Hepatocyte (in vitro differentiated cells): ENCODE measurements at regions not wholly inside any gene's neighbourhood (a gene's known extent, or its start where the extent isn't known, plus 50 kb on each side); places are given as distances from the start of the nearest gene placed in this dataset.

Experiments used
- CTCF ChIP-seq: fragments of 200-600 bp; sonication (generic); IDR thresholded peaks from 2 replicates; pipeline ENCODE4 v1.5.1; 2016; ENCODE audit warnings: antibody characterized with exemption, mild to moderate bottlenecking; ENCODE audit not compliant: poor library complexity
- EZH2 ChIP-seq: fragments of 200-600 bp; sonication (generic); IDR thresholded peaks from 2 replicates; pipeline ENCODE4 v1.6.1; 2016; ENCODE audit warnings: antibody characterized with exemption, mild to moderate bottlenecking, borderline replicate concordance
- EZH2phosphoT487 ChIP-seq: fragments of 200-600 bp; sonication (generic); IDR thresholded peaks from one replicate; pipeline ENCODE4 v1.6.1; 2018; ENCODE audit warnings: antibody characterized with exemption, mild to moderate bottlenecking, low read depth, moderate library complexity; ENCODE audit not compliant: unreplicated experiment, severe bottlenecking

GRCh38 chr20:52630138-52630537, 342.0 kb upstream of the TSHZ2 start:
- no peak for TF ChIP-seq CTCF
- TF ChIP-seq EZH2 = no peak
- no peak for TF ChIP-seq EZH2phosphoT487
